ENCODE measurements at regions not wholly inside any gene's neighbourhood (a gene's known extent, or its start where the extent isn't known, plus 50 kb on each side); places are given as distances from the start of the nearest gene placed in this dataset.
"Not testable (repeated sequence)": the region's sequence is repeated elsewhere in the genome, so short reads cannot be mapped to it uniquely, and the experiment has no call there.

GRCh38 chr2:18966131-18966530 is 376.8 kb upstream of the NT5C1B start:
- in situ Hi-C loops (cut with MboI): no loop called here
- H3K4me2 ChIP-seq (ENCODE audit: insufficient read depth, low read length): no peak overlapping the region
- H3K36me3 ChIP-seq (ENCODE audit: control insufficient read depth, insufficient read depth, low read length): no peaks in the 10 kb centered on the region
- no peaks in the 10 kb centered on the region for H4K20me1 ChIP-seq (replicated peaks; ENCODE audit: control insufficient read depth, insufficient read depth, low read length)
- DNase-seq (ENCODE audit: extremely low read depth in 1 of 4, low spot score in 3 of 4): no peak
- no TSS peak for BruUV-seq (replicated peaks)
- no peaks in the 10 kb centered on the region for H3K4me1 ChIP-seq (replicated peaks in 1 of 2; ENCODE audit: control insufficient read depth in 2 of 2, insufficient read depth in 2 of 2, low read length in 2 of 2)
- H3K79me2 ChIP-seq (ENCODE audit: control insufficient read depth, insufficient read depth, low read length): no peaks in the 10 kb centered on the region
- no peak overlapping the region for H3K27ac ChIP-seq (ENCODE audit: extremely low read depth, low read depth, low read length)
- intact Hi-C loops (cut with micrococcal nuclease): no loop called here
- no peaks in the 10 kb centered on the region for H3K9me1 ChIP-seq (ENCODE audit: control insufficient read depth, insufficient read depth, low read length)
- FAIRE-seq: no peak
- H3K27me3 ChIP-seq (ENCODE audit: control insufficient read depth in 2 of 2, insufficient read depth in 2 of 2, low read length in 2 of 2): no peaks in the 10 kb centered on the region
- ChIA-PET CTCF (ENCODE audit: low intra/inter-chr PET ratio) (no interaction called here), POLR2A (no interaction called here)
- H3K9me3 ChIP-seq (replicated peaks; ENCODE audit: control insufficient read depth, insufficient read depth, low read depth, low read length): 0 out of 2 replicates have a peak, but pooled peaks cover 3% of the 10 kb centered on the region
- WGBS (ENCODE audit: insufficient coverage, low coverage, missing lambda C conversion rate): 11% methylated on average over 1 of the region's 1 CpG
- no peak for ATAC-seq
- TF ChIP-seq TRIM28 (IDR thresholded peaks at IDR 0.05) (no peak), ZNF586 (CRISPR knock-in tag; conservative IDR thresholded peaks at IDR 0.05) (no peak), BHLHE40 (IDR thresholded peaks at IDR 0.05; ENCODE audit: low read length) (no peak), ZNF408 (CRISPR knock-in tag; IDR thresholded peaks at IDR 0.05; ENCODE audit: low read depth) (no peak), HSF4 (CRISPR knock-in tag; IDR thresholded peaks at IDR 0.05; ENCODE audit: borderline replicate concordance) (no peak), KDM1A (IDR thresholded peaks at IDR 0.05) (no peak)
- no peak overlapping the region for H3K9ac ChIP-seq (ENCODE audit: insufficient read depth in 1 of 2, low read depth in 2 of 2, low read length in 2 of 2)
- no peak overlapping the region for H3K4me3 ChIP-seq
- H2AFZ ChIP-seq (ENCODE audit: low read depth, low read length): no peak overlapping the region

GRCh38 chr2:18963739-18964256 is 374.4 kb upstream of the NT5C1B start:
- H3K36me3 ChIP-seq (ENCODE audit: control insufficient read depth, insufficient read depth, low read length); ATAC-seq; POLR2A ChIA-PET; H3K4me2 ChIP-seq (ENCODE audit: insufficient read depth, low read length); H3K27ac ChIP-seq (ENCODE audit: extremely low read depth, low read depth, low read length); BruUV-seq (replicated peaks); H3K9me3 ChIP-seq (replicated peaks; ENCODE audit: control insufficient read depth, insufficient read depth, low read depth, low read length); CTCF ChIA-PET (ENCODE audit: low intra/inter-chr PET ratio); H3K4me1 ChIP-seq (replicated peaks in 1 of 2; ENCODE audit: control insufficient read depth in 2 of 2, insufficient read depth in 2 of 2, low read length in 2 of 2); in situ Hi-C loops (cut with MboI); H2AFZ ChIP-seq (ENCODE audit: low read depth, low read length); H3K9ac ChIP-seq (ENCODE audit: insufficient read depth in 1 of 2, low read depth in 2 of 2, low read length in 2 of 2); H3K27me3 ChIP-seq (ENCODE audit: control insufficient read depth in 2 of 2, insufficient read depth in 2 of 2, low read length in 2 of 2); FAIRE-seq; H3K4me3 ChIP-seq; H4K20me1 ChIP-seq (replicated peaks; ENCODE audit: control insufficient read depth, insufficient read depth, low read length); H3K9me1 ChIP-seq (ENCODE audit: control insufficient read depth, insufficient read depth, low read length); H3K79me2 ChIP-seq (ENCODE audit: control insufficient read depth, insufficient read depth, low read length); DNase-seq (ENCODE audit: extremely low read depth in 1 of 4, low spot score in 3 of 4); intact Hi-C loops (cut with micrococcal nuclease): not testable (repeated sequence)
- WGBS (ENCODE audit: insufficient coverage, low coverage, missing lambda C conversion rate): 4% methylated on average over 3 of the region's 3 CpGs
